ENCODE measurements at regions not wholly inside any gene's neighbourhood (a gene's known extent, or its start where the extent isn't known, plus 50 kb on each side); places are given as distances from the start of the nearest gene placed in this dataset.
"Not testable (repeated sequence)": the region's sequence is repeated elsewhere in the genome, so short reads cannot be mapped to it uniquely, and the experiment has no call there.

- DNase-seq = no peak
Observed at GRCh38 chr18:10142056-10142455, 228.2 kb downstream of the VAPA start.

- no peak for DNase-seq
Observed at GRCh38 chr18:10142496-10143160, 228.8 kb downstream of the VAPA start.

DNA sequence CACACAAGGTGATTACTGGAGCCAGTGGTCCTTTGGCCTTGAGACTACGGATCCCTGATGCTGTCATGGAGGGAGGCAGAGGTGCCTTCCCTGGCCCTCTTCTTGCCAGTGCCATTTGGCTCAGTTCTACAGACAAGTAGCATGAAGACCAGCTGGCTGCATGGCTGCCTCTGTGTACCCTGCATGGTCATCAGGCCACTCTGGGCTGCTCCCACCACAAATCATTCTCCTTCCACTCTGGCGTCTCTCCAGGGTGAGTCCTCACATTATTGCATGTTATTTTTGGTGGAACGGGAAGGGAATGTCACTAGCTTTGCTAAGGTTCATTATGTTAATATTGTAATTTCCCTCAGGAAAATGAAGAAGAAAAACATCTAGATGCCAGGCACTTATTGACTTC, 229.8 kb downstream of the VAPA start:
- peak; percentile 45 for DNase-seq

DNA sequence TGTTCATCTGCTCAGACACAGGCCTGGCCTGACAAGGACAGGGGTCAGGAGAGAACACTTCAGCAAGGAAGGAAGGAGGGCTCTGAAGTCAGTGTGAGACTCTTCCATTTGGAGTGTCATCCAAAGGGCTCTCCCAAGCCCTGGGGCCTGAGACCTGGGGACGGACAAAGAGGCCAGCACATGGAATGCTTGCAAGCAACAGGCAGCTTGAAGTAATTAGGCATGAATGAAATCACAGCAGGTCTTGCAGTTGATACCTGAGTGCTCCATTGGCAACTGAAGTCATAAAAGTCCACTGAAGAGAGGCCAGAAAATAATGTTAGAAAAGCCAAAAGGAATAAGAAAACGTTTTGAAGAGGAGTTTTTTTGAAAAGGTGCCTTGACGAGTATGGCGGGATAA, 231.7 kb downstream of the VAPA start:
- no peak for DNase-seq

- no peak for DNase-seq
Observed at GRCh38 chr18:10147226-10147625, 233.4 kb downstream of the VAPA start.

GRCh38 chr18:10147752-10148151, 233.9 kb downstream of the VAPA start:
- no peak for DNase-seq

GRCh38 chr18:10148189-10148929, 234.5 kb downstream of the VAPA start:
- no peak for DNase-seq

- DNase-seq = no peak
Observed at GRCh38 chr18:10149768-10150556, 236.1 kb downstream of the VAPA start.

DNA sequence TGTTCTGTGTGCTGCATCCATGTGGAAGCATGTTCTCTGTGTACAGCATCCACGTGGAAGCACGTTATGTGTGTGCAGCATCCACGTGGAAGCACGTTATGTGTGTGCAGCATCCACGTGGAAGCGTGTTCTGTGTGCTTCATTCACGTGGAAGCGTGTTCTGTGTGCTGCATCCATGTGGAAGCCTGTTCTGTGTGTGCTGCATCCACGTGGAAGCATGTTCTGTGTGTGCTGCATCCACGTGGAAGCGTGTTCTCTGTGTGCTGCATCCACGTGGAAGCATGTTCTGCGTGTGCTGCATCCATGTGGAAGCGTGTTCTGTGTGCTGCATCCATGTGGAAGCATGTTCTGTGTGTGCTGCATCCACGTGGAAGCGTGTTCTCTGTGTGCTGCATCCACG, 236.8 kb downstream of the VAPA start:
- not testable (repeated sequence) for DNase-seq

DNA sequence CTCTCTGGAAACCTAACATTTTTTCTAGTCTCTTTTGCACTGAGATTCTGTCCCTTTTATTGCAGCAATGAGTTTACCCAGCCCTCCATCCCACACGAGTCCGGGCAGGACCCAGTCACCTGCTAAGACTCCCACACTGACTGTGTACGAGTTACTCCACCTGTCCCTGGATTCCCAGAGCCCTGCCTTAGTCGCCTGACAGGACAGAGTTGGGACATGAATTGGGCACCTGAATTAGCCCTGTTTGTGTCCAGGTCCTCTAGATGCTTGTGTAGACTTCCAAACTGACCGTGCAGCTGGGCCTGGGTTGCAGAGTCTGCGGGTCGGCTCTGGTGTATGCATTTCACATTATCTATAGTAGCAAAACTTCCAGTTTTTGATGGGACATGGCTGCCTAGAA, 238.7 kb downstream of the VAPA start:
- no peak for DNase-seq

DNA sequence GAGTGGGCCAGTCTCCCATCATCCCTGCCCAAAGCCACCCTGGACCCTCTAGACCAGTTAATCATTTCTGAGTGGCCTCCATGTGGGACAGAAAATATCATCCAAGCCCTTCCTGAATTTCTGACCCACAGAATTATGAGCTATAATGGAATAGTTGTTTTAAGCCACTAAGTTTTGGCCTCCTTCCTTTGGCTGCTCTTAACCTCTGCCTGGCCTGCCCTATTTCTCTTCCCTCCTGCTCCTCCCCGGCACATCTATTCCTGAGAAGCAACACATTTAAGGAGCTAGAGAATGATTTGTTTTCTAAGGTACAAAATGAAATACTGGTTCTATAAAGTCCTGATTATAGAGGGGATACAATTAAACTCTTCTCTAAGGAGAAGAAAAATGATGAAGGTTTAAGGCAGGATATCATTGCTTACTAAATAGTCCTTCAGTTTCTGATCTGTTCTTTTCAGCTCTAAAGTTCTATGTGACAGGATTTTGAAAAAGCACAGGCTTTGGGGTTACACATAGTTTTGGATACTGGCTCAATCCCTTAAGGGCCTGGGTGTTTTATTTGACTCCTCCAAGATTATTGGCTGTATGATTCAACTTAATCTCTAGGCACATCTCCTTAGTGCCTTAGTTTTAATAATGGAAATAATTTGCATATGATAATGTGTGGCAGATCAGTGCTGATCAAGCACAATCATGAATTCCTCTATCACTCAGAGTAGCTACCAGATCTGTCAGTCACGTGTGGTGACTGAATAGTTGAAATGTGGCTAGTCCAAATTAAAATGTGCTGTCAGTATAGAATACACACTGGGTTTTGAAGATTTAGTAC, 240.3 kb downstream of the VAPA start:
- DNase-seq = no peak

GRCh38 chr18:10157706-10158105, 243.9 kb downstream of the VAPA start:
- DNase-seq = no peak

DNA sequence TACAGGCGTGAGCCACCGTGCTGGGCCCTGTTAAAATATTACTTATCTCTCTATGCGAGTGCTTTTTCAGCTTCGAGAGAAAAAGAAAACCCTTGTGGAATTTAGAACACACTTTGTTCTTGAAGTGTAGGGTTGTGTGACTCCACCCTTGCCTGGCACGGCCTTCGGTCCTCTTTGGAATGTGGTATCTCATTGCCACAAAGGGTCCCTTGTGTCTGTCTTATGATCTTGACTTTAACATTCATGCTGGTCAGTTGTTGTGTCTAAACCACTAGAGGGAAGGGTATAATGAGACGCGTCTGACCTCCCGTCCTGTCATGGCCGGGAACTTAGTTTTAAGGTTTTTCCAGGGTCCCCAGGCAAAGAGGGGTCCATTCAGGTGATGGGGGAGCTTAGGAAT, 246.4 kb downstream of the VAPA start:
- no peak for DNase-seq

DNA sequence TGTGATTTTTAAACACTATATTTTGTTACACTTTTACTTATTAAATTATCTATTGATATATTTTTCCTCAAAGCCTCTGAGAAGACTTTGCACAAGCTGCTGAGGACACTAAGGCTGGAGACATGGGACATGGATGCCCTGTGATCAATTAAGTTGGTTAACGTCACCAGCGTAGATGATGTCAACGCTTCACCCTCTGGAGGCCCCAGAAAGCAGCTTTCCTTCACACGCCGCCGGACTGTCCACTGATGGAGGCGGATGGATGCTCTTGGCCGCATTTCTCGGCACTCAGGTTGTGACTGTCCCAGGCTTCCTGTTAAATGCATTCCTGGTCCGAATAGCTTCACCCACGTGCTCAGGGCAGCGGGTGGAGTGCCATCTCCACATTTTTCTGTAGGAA, 247.5 kb downstream of the VAPA start:
- DNase-seq = no peak

DNA sequence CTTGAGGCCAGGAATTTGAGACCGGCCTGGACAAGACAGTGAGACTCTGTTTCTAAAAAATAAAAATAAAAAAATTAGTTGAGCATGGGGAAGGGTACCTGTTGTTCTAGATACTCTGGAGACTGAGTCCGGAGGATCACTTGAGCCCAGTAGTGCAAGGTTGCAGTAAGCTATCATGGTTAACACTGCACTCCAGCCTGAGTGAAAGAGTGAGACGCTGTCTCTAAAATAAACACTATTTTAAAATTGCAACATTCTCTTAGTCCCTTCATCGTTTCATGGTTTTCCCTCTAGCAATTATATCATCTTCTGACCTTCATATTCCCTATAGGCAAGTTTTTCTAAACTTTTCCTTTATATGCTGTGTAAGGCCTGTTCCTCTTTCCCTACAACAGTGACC, 248.5 kb downstream of the VAPA start:
- no peak for DNase-seq

DNA sequence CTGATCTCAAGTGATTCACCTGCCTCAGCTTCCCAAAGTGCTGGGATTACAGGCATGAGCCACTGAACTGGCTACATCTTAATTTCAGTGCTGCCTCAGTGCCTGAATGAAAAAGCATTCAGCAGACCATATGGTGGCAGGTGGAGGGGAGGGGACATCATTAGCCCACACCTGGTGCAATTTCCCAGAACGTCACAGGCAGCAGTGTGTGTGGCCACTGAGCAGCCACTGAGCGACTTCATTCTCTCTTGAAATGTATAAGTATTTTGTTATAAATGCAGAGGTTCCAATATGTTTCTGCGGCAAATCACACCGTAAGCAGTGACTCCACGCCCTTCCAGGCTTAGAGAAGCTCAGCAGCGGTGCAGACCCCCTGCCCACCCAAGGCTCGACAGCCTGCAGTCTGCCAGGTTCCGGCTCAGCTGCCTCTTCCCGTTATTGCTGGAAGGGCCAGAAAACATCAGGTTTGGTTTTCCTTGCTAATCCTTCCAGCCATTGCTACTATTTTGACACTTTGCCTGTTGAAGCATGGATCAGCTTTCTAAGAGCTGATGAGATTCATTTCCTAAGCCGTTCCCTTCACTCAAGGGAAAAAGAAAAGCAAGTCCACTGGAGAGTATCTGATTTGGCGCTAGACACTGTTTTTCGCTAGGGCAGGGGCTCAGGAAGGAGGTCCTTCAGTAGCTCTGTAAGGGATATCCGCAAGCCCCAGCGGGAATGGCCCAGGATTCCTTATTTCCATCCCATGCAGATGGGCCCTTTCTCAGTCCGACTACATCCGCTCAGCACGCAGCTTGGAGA, 250.7 kb downstream of the VAPA start:
- DNase-seq = peak; percentile 37

DNA sequence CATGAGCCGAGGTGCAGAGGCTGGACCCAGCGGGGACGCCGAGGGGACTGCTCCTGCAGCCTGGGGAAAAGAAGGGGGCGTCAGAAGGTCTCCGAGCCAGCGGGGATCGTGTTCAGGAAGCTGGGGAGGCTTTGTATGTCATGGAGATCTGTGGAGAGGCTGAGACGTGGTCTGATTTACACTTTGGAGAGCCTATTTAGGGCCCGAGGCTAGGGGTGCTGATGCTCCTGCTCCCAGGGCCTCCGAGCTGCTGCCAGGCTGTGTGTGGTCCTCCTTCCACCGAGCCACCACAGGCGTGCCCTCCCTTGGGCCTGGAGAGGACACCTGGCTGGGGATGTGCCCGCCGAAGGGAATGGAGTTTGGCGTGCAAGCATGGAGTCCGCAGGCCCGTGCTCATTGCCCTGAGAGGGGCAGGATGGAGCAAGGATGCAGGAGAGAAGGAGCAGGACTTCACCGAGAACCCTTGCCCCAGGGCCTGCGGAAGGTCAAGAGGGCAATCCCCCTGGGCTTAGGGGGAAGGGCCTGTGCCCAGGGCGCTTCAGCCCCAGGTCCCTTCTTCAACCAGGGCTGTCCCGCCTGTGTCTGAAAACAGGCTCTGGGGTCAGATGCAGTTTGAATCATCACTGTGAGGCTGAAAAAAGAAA, 252.5 kb downstream of the VAPA start:
- no peak for DNase-seq

DNA sequence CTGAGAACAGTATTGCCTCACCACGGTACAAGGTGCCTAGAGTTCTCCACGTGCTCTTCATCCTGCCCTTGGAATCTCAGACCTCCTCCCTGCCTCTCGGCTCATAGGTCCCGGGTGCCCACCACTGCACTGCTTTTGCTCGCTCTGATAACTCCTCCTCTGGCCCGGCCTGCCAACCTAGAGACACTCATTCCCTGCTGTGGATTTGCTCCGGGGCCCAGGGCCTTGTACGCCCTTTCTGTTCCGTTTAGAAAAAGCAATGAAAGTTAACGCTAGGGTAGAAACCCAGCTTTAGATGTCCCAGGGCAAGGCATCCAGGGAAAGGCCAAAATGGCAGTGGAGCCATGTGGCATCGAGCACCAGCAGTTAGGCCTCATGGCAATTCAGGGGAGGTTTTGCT, 253.9 kb downstream of the VAPA start:
- DNase-seq = no peak

- DNase-seq = peak; percentile 27
Observed at GRCh38 chr18:10168477-10168876, 254.7 kb downstream of the VAPA start.

- DNase-seq = peak; percentile 74
Observed at GRCh38 chr18:10169064-10169562, 255.3 kb downstream of the VAPA start.

GRCh38 chr18:10169814-10170213, 256.0 kb downstream of the VAPA start:
- DNase-seq = peak; percentile 6
